RWPE1 (cell line): ENCODE measurements at regions not wholly inside any gene's neighbourhood (a gene's known extent, or its start where the extent isn't known, plus 50 kb on each side); places are given as distances from the start of the nearest gene placed in this dataset.
"Not testable (repeated sequence)": the region's sequence is repeated elsewhere in the genome, so short reads cannot be mapped to it uniquely, and the experiment has no call there.

Experiments used
- CTCF ChIA-PET: fragments of 350-600 bp; sonication (Branson Sonifier 250); formaldehyde crosslinking; extraction: SDS; loops from one replicate; lab custom pipeline; 2021; lab: Yijun Ruan, JAX
- POLR2A ChIA-PET: fragments of 400-600 bp; formaldehyde crosslinking; extraction: SDS; loops from one replicate; lab custom pipeline; 2020; ENCODE audit warnings: antibody characterized with exemption; ENCODE audit not compliant: low non-redundant PET; lab: Yijun Ruan, JAX
- DNase-seq: peaks from one replicate; pipeline ENCODE4 v3.0.0; 2012; ENCODE audit warnings: low spot score
- H3K27ac ChIP-seq: fragments of 450-650 bp; 2 replicates; pipeline ENCODE4 v1.5.1; 2017
- TF ChIP-seq, protein P1 (sequence below): fragments of 450-650 bp; conservative IDR thresholded peaks from 2 replicates; pipeline ENCODE4 v1.5.1; 2017; ENCODE audit warnings: low read depth, mild to moderate bottlenecking

DNA sequence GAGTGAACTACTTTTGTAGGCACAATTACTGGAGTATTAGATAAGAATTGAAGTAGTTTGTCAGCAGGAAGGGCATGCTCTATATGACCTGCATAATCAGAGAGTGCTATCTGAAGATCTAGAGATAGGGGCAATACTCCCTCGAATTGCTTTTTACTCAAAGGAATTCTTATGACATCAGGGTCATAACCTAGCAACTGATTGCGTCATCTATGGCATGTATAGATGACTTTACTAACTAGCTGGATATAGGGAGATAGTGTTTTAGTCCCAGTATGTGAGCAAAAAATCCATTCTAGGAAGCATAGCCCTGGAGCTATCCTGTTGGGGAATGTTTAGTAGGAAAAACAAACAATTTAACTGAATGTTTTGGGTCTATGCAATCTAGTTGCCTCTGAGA lies 109.5 kb upstream of the ZNF267 start:
- no peak overlapping the region for H3K27ac ChIP-seq
- DNase-seq = no peak
- CTCF ChIA-PET = no interaction called here
- TF ChIP-seq, protein P1, sequence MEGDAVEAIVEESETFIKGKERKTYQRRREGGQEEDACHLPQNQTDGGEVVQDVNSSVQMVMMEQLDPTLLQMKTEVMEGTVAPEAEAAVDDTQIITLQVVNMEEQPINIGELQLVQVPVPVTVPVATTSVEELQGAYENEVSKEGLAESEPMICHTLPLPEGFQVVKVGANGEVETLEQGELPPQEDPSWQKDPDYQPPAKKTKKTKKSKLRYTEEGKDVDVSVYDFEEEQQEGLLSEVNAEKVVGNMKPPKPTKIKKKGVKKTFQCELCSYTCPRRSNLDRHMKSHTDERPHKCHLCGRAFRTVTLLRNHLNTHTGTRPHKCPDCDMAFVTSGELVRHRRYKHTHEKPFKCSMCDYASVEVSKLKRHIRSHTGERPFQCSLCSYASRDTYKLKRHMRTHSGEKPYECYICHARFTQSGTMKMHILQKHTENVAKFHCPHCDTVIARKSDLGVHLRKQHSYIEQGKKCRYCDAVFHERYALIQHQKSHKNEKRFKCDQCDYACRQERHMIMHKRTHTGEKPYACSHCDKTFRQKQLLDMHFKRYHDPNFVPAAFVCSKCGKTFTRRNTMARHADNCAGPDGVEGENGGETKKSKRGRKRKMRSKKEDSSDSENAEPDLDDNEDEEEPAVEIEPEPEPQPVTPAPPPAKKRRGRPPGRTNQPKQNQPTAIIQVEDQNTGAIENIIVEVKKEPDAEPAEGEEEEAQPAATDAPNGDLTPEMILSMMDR = no peak
- POLR2A ChIA-PET = no interaction called here

DNA sequence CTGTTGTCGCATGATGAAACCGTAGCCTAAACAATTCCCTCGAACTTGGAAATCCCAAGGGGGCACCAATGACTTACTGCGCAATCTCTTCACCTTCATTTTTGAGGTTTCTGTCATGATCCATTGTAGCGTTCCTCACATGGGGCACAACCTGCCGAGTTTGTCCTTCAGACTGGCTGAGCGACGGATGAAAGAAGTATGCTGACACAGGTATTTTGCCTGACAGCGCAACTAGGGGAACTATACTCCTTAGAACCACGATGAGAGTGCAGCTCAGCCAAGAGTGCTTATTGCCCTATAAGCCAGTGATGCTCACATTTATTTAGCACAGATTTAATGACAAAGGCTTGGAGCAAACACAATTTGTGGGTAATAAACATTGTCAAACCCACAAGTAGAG lies 106.3 kb upstream of the ZNF267 start:
- TF ChIP-seq, protein P1 = no peak
- DNase-seq = no peak
- no peak overlapping the region for H3K27ac ChIP-seq
- ChIA-PET CTCF (no interaction called here), POLR2A (interaction anchor here (0.7 kb wide), 1 partner anchor 114 kb away, joined by 3 read pairs; no protein-coding TSS in a partner anchor)

- ChIA-PET POLR2A (no interaction called here), CTCF (interaction anchor here (0.5 kb wide), 1 partner anchor 67 kb away, joined by 3 read pairs; a partner anchor contains a TSS)
- H3K27ac ChIP-seq = no peak overlapping the region
- DNase-seq = no peak
- TF ChIP-seq, protein P1 = no peak
Measured at GRCh38 chr16:31780342-31780741, 93.3 kb upstream of the ZNF267 start.

- POLR2A ChIA-PET = no interaction called here
Measured at GRCh38 chr16:31785126-31785525, 88.5 kb upstream of the ZNF267 start.

DNA sequence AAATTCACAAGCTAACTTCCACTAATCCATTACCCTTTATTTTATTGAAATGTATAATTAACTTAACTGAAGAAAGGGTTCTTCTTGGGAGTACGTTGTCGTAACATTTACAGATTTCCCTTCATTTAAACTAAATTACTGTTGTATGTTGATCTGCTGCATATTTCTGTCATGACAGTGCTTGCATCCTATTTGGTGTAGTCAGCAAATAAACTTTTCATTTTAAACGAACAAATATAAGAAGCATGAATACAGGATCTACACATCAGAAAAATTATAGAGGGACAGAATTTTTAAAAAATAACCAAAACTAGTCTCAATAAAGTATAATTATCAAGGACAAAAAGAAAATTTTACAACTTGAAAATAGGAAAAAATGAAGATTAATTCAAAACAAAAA lies 66.5 kb upstream of the ZNF267 start:
- H3K27ac ChIP-seq = no peak overlapping the region
- TF ChIP-seq, protein P1 = no peak
- ChIA-PET CTCF (no interaction called here), POLR2A (no interaction called here)
- no peak for DNase-seq

More at GRCh38 chr16:31785126-31785525, 88.5 kb upstream of the ZNF267 start:
- CTCF ChIA-PET = interaction anchor here (0.9 kb wide), 1 partner anchor 62 kb away, joined by 3 read pairs; no protein-coding TSS in a partner anchor
- H3K27ac ChIP-seq = no peak overlapping the region
- no peak for DNase-seq
- TF ChIP-seq, protein P1 = no peak

GRCh38 chr16:31810863-31811262 lies 62.7 kb upstream of the ZNF267 start:
- TF ChIP-seq, protein P1 = no peak
- no peak overlapping the region for H3K27ac ChIP-seq
- DNase-seq = no peak
- CTCF ChIA-PET = no interaction called here
- POLR2A ChIA-PET = no interaction called here

DNA sequence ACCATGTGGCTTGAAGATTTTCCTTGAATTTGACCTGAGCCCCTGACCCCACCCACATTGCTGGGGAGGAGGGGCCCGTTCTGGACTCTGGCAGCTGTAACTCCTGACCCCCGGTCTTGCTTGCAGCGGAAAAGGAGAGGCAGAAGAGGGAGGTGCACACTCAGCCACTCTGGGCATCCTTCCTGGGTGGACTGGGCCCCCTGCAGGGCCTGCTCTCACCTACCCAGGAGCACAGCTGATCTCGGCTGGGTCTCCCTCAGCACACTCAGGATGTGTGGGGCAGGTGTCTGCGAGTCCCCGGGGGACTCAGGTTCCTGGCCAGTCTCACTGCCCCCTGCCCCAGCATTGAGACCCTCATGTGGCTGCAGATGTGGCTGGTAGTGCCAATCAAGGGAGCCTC lies 57.5 kb upstream of the ZNF267 start:
- CTCF ChIA-PET, POLR2A ChIA-PET, H3K27ac ChIP-seq, DNase-seq: not testable (repeated sequence)
